ENCODE measurements at regions not wholly inside any gene's neighbourhood (a gene's known extent, or its start where the extent isn't known, plus 50 kb on each side); places are given as distances from the start of the nearest gene placed in this dataset.
A peak's percentile ranks its signal among the peaks of the same experiment; 100 is the strongest.

DNA sequence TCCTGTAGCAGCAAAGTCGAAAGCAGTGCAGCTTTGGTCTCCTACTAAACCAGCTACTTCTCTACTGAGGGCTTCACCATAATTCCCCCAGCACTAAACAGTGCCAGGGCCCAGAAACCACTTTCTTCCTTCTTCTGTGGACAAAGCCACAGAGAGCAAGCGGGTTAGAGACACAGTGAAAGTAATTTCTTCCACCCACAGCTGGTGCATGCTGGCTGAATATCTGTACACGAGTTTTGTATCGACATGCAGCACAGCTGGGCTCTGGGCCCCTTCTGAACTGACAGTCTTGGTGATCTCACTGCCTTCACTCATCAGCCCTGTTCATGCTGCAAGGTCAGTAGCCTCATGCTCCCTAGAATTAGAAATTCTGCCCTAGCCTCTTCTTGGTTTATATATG lies 74.0 kb upstream of the SULT1C3 start:
- no peak for TF ChIP-seq CTCF (IDR thresholded peaks at IDR 0.05; ENCODE audit: low read depth, low read length)
- no peak overlapping the region for H3K4me3 ChIP-seq (ENCODE audit: low read depth, low read length)

DNA sequence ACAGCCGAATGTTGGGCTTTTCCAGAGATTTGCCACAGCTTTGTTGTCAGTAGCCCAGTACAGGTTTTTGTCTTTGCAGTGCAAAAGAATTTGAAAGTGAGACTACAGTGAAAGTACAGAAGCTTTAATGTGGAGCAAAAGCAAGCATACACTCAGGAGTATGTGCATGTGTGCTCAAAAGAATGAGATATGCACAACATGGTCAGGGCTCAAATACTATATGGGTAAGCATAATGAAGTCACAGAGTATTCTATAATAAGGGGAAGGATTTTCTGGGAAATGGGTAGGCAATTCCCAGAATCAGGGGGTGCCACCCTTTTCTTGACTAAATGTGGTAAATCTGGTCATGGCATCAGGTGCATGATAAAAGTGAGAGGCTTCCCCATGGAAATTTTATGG lies 72.1 kb upstream of the SULT1C3 start:
- H3K4me3 ChIP-seq (ENCODE audit: low read depth, low read length) = no peak overlapping the region
- TF ChIP-seq CTCF (IDR thresholded peaks at IDR 0.05; ENCODE audit: low read depth, low read length) = no peak

GRCh38 chr2:108169982-108170625 lies 69.7 kb upstream of the SULT1C3 start:
- peak; percentile 22; the same call in 1 of the 2 replicates for TF ChIP-seq CTCF (IDR thresholded peaks at IDR 0.05; ENCODE audit: low read depth, low read length)

DNA sequence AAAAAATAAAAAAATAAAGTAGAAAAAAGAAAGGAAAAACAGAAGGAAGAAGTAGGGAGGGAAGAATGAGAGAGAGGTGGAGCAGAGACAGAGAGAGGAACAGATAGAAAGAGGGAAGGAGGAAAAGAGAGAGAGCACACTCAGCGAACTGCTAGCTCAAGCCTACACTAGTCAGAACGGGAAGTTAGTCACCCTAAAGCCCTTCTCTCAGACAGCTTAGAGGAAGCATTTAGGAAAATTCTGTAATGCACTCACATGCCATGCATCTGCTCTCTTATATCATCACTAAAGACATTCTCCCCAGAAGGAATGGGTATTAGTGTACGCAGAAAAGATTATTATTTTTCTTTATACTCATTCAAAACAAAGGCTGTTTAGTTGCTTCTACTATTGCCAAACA lies 68.1 kb upstream of the SULT1C3 start:
- no peak overlapping the region for H3K4me3 ChIP-seq (ENCODE audit: low read depth, low read length)
- no peak for TF ChIP-seq CTCF (IDR thresholded peaks at IDR 0.05; ENCODE audit: low read depth, low read length)

More at GRCh38 chr2:108169982-108170625, 69.7 kb upstream of the SULT1C3 start:
- H3K4me3 ChIP-seq (ENCODE audit: low read depth, low read length) = no peak overlapping the region

DNA sequence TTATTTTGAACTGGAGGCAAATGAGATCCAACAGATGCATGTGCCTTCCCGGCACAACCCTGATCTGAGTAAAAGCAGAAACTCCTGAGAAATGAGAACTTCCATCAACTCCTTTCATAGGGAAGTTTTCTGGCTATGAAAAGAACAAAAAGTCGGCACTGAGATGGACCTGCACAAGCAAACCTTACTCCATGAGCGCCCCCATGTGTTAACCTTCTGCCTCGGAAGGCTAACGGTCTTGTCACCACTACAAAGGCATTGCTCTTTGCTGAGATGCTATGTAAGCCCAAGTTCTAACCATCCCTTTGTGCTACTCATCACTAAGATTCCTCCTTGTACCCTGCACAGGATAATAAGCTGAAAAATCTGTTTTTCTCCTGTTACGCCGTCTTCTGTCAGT lies 57.3 kb upstream of the SULT1C3 start:
- TF ChIP-seq CTCF (IDR thresholded peaks at IDR 0.05; ENCODE audit: low read depth, low read length) = no peak

DNA sequence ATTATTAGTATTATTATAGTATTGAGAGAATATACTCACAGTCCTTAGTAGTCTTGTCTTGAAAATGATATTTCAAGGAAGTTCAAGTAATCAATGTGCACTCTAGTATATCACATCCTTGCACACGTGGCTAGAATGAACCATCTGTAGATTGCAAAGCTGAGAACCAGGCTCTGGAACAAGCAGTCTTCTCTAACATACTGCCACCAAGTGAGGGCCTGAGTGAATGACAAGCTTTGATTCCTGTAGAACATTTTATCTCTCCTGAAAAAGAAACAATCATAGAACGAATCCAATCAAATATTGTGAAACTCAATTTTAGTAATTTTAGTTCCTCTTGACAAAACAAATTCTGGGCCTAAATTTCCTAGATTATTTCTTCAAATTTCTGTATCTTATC lies 55.3 kb upstream of the SULT1C3 start:
- TF ChIP-seq CTCF (IDR thresholded peaks at IDR 0.05; ENCODE audit: low read depth, low read length) = no peak
- H3K4me3 ChIP-seq (ENCODE audit: low read depth, low read length) = no peak overlapping the region

More for the DNA sequence above, 57.3 kb upstream of the SULT1C3 start:
- no peak overlapping the region for H3K4me3 ChIP-seq (ENCODE audit: low read depth, low read length)

GRCh38 chr2:108189316-108189715 lies 50.5 kb upstream of the SULT1C3 start:
- no peak for TF ChIP-seq CTCF (IDR thresholded peaks at IDR 0.05; ENCODE audit: low read depth, low read length)
- no peak overlapping the region for H3K4me3 ChIP-seq (ENCODE audit: low read depth, low read length)
